NCI-H774 (cell line): ENCODE measurements at regions not wholly inside any gene's neighbourhood (a gene's known extent, or its start where the extent isn't known, plus 50 kb on each side); places are given as distances from the start of the nearest gene placed in this dataset.

Experiments used
- DNase-seq: peaks from one replicate; lab custom pipeline; 2025; lab: John Stamatoyannopoulos, UW

GRCh38 chr1:82948386-82948785 lies 1050.5 kb downstream of the TTLL7 start:
- no peak for DNase-seq

GRCh38 chr1:82947278-82947677 lies 1051.7 kb downstream of the TTLL7 start:
- no peak for DNase-seq

- no peak for DNase-seq
Observed at GRCh38 chr1:82946096-82946605, 1052.8 kb downstream of the TTLL7 start.

- no peak for DNase-seq
Observed at GRCh38 chr1:82944822-82945221, 1054.1 kb downstream of the TTLL7 start.

GRCh38 chr1:82934074-82934473 lies 1064.9 kb downstream of the TTLL7 start:
- DNase-seq = no peak

GRCh38 chr1:82932727-82933126 lies 1066.2 kb downstream of the TTLL7 start:
- no peak for DNase-seq

GRCh38 chr1:82932207-82932606 lies 1066.7 kb downstream of the TTLL7 start:
- no peak for DNase-seq

- DNase-seq = no peak
Observed at GRCh38 chr1:82931006-82931405, 1067.9 kb downstream of the TTLL7 start.

- no peak for DNase-seq
Observed at GRCh38 chr1:82927753-82928152, 1071.2 kb downstream of the TTLL7 start.

- no peak for DNase-seq
Observed at GRCh38 chr1:82924666-82925065, 1074.3 kb downstream of the TTLL7 start.

GRCh38 chr1:82923931-82924330 lies 1075.0 kb downstream of the TTLL7 start:
- no peak for DNase-seq

GRCh38 chr1:82921759-82922158 lies 1077.2 kb downstream of the TTLL7 start:
- DNase-seq = no peak

GRCh38 chr1:82920418-82921248 lies 1078.3 kb downstream of the TTLL7 start:
- no peak for DNase-seq

GRCh38 chr1:82919837-82920236 lies 1079.1 kb downstream of the TTLL7 start:
- DNase-seq = no peak

GRCh38 chr1:82907313-82907712 lies 1091.6 kb downstream of the TTLL7 start:
- no peak for DNase-seq

- DNase-seq = no peak
Observed at GRCh38 chr1:82903626-82904025, 1095.3 kb downstream of the TTLL7 start.

GRCh38 chr1:82901561-82901960 lies 1097.4 kb downstream of the TTLL7 start:
- no peak for DNase-seq

GRCh38 chr1:82901118-82901517 lies 1097.8 kb downstream of the TTLL7 start:
- DNase-seq = no peak

GRCh38 chr1:82899017-82899416 lies 1098.3 kb downstream of the ADGRL2 start:
- DNase-seq = no peak

- no peak for DNase-seq
Observed at GRCh38 chr1:82897549-82897948, 1096.8 kb downstream of the ADGRL2 start.

GRCh38 chr1:82896036-82896435 lies 1095.3 kb downstream of the ADGRL2 start:
- no peak for DNase-seq

GRCh38 chr1:82894635-82895034 lies 1093.9 kb downstream of the ADGRL2 start:
- no peak for DNase-seq

- DNase-seq = no peak
Observed at GRCh38 chr1:82893712-82894470, 1093.2 kb downstream of the ADGRL2 start.
